Fibroblast of villous mesenchyme (primary cell): ENCODE measurements at regions not wholly inside any gene's neighbourhood (a gene's known extent, or its start where the extent isn't known, plus 50 kb on each side); places are given as distances from the start of the nearest gene placed in this dataset.

Experiments
- DNase-seq: peaks from one replicate; pipeline ENCODE4 v3.0.0-alpha.2; 2010; ENCODE audit warnings: low read depth
- H3K4me3 ChIP-seq: 2 replicates; pipeline ENCODE4 v1.5.1; 2011; ENCODE audit warnings: low read depth, mild to moderate bottlenecking, low read length
- CTCF ChIP-seq: IDR thresholded peaks from 2 replicates; pipeline ENCODE4 v1.5.1; 2012; ENCODE audit warnings: low read depth, mild to moderate bottlenecking, low read length; ENCODE audit not compliant: insufficient read depth

- no peak for DNase-seq
Observed at GRCh38 chr1:106458866-106459265, 597.6 kb upstream of the PRMT6 start.

DNA sequence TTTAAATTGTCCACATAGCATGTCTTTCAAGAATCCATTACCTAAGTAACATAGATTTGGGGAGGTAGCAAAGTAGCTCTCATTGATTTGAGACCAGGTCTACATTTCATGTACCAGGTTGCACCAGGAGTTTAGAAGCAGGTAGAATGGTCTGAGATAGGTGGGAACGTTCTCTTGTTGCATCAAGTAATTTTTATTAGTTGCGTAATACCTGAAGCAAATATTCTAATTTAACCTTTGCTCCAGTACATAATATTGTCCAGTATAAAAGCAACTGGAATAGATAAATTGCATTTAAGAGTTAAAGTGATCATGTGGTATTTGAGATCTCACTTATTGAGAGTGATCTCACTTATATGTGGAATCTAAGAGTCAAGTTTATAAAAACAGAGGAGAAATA lies 597.1 kb upstream of the PRMT6 start:
- H3K4me3 ChIP-seq, result no peak overlapping the region
- no peak for TF ChIP-seq CTCF
- DNase-seq, result no peak

More at GRCh38 chr1:106458866-106459265, 597.6 kb upstream of the PRMT6 start:
- H3K4me3 ChIP-seq, result no peak overlapping the region
- no peak for TF ChIP-seq CTCF

GRCh38 chr1:106465666-106466065 lies 590.8 kb upstream of the PRMT6 start:
- DNase-seq, result no peak
- H3K4me3 ChIP-seq, result no peak overlapping the region
- TF ChIP-seq CTCF, result no peak

DNA sequence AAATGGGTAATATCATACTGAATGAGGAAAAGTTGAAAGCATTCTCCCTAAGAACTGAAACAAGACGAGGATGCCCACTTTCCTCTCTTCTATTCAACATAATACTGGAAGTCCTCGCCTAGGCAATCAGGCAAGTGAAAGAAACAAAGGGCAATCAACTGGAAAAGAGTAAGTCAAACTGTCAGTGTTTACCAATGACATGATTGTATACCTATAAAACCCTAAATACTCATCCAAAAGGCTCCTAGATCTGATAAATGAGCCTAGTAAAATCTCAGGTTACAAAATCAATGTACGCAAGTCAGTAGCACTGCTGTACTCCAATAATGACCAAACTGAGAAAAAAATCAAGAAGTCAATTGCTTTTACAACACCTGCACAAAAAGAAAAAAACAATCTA lies 575.8 kb upstream of the PRMT6 start:
- no peak for TF ChIP-seq CTCF
- DNase-seq, result no peak

GRCh38 chr1:106492880-106493279 lies 563.6 kb upstream of the PRMT6 start:
- TF ChIP-seq CTCF, result no peak
- H3K4me3 ChIP-seq, result no peak overlapping the region

More for the DNA sequence above, 575.8 kb upstream of the PRMT6 start:
- H3K4me3 ChIP-seq, result no peak overlapping the region

DNA sequence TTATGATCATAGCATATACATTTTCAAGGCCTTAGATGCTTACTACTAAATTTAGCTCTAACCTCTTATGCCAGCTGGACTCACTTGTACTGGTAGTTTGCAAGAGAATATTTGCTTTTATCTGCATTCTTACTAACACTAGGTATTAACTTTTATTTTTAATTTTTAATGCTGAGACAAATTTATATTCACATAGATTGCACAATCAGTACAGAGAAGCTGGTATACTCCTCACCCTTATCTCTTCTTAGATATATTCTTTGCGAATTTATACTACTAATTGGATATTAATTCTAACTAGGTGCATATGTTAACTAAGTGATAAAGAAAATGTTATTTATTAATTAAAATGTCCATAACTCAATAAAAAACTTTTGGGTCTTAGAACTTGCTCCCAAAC lies 561.8 kb upstream of the PRMT6 start:
- TF ChIP-seq CTCF, result no peak
- H3K4me3 ChIP-seq, result no peak overlapping the region
- DNase-seq, result no peak

More at GRCh38 chr1:106492880-106493279, 563.6 kb upstream of the PRMT6 start:
- DNase-seq, result no peak

DNA sequence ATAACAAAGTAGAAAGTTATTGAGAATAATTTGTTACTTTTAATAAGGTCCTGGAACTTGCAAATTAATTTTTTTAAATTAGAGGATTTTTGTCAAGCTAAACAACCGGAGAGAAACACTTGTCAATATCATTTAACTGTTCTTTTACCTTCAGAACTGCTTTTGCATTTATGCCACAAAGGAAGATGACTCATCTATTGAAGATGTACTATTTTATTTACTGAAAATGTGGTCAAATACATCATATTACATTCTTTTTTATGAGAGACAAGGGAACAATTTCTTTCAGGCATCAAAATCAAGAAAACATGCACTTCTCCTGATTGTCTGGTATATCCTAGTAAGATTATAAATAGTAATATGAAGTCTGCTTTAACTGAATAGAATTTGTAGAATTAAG lies 558.2 kb upstream of the PRMT6 start:
- no peak for TF ChIP-seq CTCF
- no peak for DNase-seq
- H3K4me3 ChIP-seq, result no peak overlapping the region
